ENCODE measurements at regions not wholly inside any gene's neighbourhood (a gene's known extent, or its start where the extent isn't known, plus 50 kb on each side); places are given as distances from the start of the nearest gene placed in this dataset.

- H3K36me3 ChIP-seq = no peaks in the 10 kb centered on the region
- no peaks in the 10 kb centered on the region for H3K27me3 ChIP-seq
- no peak for TF ChIP-seq POLR2A (IDR thresholded peaks at IDR 0.05)
- no peak for TF ChIP-seq EP300 (IDR thresholded peaks at IDR 0.05)
- no peak for TF ChIP-seq POLR2AphosphoS5 (IDR thresholded peaks at IDR 0.05)
- no peak for TF ChIP-seq CTCF (IDR thresholded peaks at IDR 0.05)
- DNase-seq (ENCODE audit: low spot score in 2 of 2) = no peak
- no peaks in the 10 kb centered on the region for H3K4me1 ChIP-seq
- no peak overlapping the region for H3K4me3 ChIP-seq
- no peaks in the 10 kb centered on the region for H3K9me3 ChIP-seq
- 51% methylated on average over 8 of the region's 8 CpGs for WGBS
- H3K27ac ChIP-seq = no peak overlapping the region
These were observed 230.5 kb upstream of the AUTS2 start for GRCh38 chr7:69367780-69368179.

GRCh38 chr7:69373171-69374043 is 224.9 kb upstream of the AUTS2 start:
- no peaks in the 10 kb centered on the region for H3K9me3 ChIP-seq
- H3K27me3 ChIP-seq = no peaks in the 10 kb centered on the region
- peaks cover 4% of the 10 kb centered on the region for H3K4me1 ChIP-seq
- DNase-seq (ENCODE audit: low spot score in 2 of 2) = peak in 1 of 2 donors; percentile 56
- no peak overlapping the region for H3K4me3 ChIP-seq
- H3K36me3 ChIP-seq = no peaks in the 10 kb centered on the region
- 63% methylated on average over 6 of the region's 6 CpGs for WGBS
- no peak overlapping the region for H3K27ac ChIP-seq
- TF ChIP-seq CTCF (IDR thresholded peaks at IDR 0.05) (no peak), EP300 (IDR thresholded peaks at IDR 0.05) (no peak), POLR2AphosphoS5 (IDR thresholded peaks at IDR 0.05) (no peak), POLR2A (IDR thresholded peaks at IDR 0.05) (no peak)

GRCh38 chr7:69374044-69374425 is 224.2 kb upstream of the AUTS2 start:
- Histone ChIP-seq H3K9me3 (no peaks in the 10 kb centered on the region), H3K36me3 (no peaks in the 10 kb centered on the region), H3K4me3 (no peak overlapping the region), H3K4me1 (peaks cover 4% of the 10 kb centered on the region), H3K27ac (no peak overlapping the region), H3K27me3 (no peaks in the 10 kb centered on the region)
- TF ChIP-seq POLR2AphosphoS5 (IDR thresholded peaks at IDR 0.05) (no peak), CTCF (IDR thresholded peaks at IDR 0.05) (no peak), EP300 (IDR thresholded peaks at IDR 0.05) (no peak), POLR2A (IDR thresholded peaks at IDR 0.05) (no peak)
- peak in 1 of 2 donors; percentile 34 for DNase-seq (ENCODE audit: low spot score in 2 of 2)
- WGBS = 56% methylated on average over 5 of the region's 5 CpGs

- H3K27me3 ChIP-seq = no peaks in the 10 kb centered on the region
- no peaks in the 10 kb centered on the region for H3K9me3 ChIP-seq
- H3K27ac ChIP-seq = no peak overlapping the region
- TF ChIP-seq POLR2A (IDR thresholded peaks at IDR 0.05) (no peak), CTCF (IDR thresholded peaks at IDR 0.05) (no peak), POLR2AphosphoS5 (IDR thresholded peaks at IDR 0.05) (no peak)
- WGBS = 65% methylated on average over 5 of the region's 5 CpGs
- H3K4me3 ChIP-seq = no peak overlapping the region
- H3K4me1 ChIP-seq = peaks cover 4% of the 10 kb centered on the region
- H3K36me3 ChIP-seq = no peaks in the 10 kb centered on the region
- no peak for DNase-seq (ENCODE audit: low spot score in 2 of 2)
These were observed 221.1 kb upstream of the AUTS2 start for GRCh38 chr7:69377191-69377590.

GRCh38 chr7:69388452-69389137 is 209.7 kb upstream of the AUTS2 start:
- no peak overlapping the region for H3K27ac ChIP-seq
- no peaks in the 10 kb centered on the region for H3K9me3 ChIP-seq
- peak in 1 of 2 donors; percentile 11 for DNase-seq (ENCODE audit: low spot score in 2 of 2)
- WGBS = 86% methylated on average over 8 of the region's 8 CpGs
- no peak overlapping the region for H3K4me3 ChIP-seq
- no peaks in the 10 kb centered on the region for H3K4me1 ChIP-seq
- H3K36me3 ChIP-seq = no peaks in the 10 kb centered on the region
- no peaks in the 10 kb centered on the region for H3K27me3 ChIP-seq
- TF ChIP-seq POLR2AphosphoS5 (IDR thresholded peaks at IDR 0.05) (no peak), CTCF (IDR thresholded peaks at IDR 0.05) (no peak), EP300 (IDR thresholded peaks at IDR 0.05) (no peak), POLR2A (IDR thresholded peaks at IDR 0.05) (no peak)
